H9 (cell line): ENCODE measurements at regions not wholly inside any gene's neighbourhood (a gene's known extent, or its start where the extent isn't known, plus 50 kb on each side); places are given as distances from the start of the nearest gene placed in this dataset.

Source experiments
- DNase-seq: peaks from one replicate; pipeline ENCODE4 v3.0.0-alpha.2; 2017
- H2AFZ ChIP-seq: one replicate; pipeline ENCODE4 v1.6.1; 2013; ENCODE audit warnings: mild to moderate bottlenecking, low read length, control low read depth, moderate library complexity
- H2AK5ac ChIP-seq: 2 replicates; pipeline ENCODE4 v1.6.1; 2013; ENCODE audit warnings: low read length, control low read depth, mixed read lengths; ENCODE audit not compliant: insufficient read length
- H2BK120ac ChIP-seq: one replicate; pipeline ENCODE4 v1.6.1; 2013; ENCODE audit warnings: low read depth, mild to moderate bottlenecking, low read length, control low read depth, inconsistent platforms; ENCODE audit not compliant: poor library complexity, severe bottlenecking
- H2BK12ac ChIP-seq: 2 replicates; pipeline ENCODE4 v1.6.1; 2013; ENCODE audit warnings: low read length, control low read depth, mixed read lengths, low read depth; ENCODE audit not compliant: insufficient read length
- H2BK15ac ChIP-seq: 2 replicates; pipeline ENCODE4 v1.6.1; 2013; ENCODE audit warnings: low read depth, low read length, control low read depth
- H2BK20ac ChIP-seq: one replicate; pipeline ENCODE4 v1.6.1; 2013; ENCODE audit warnings: low read depth, mild to moderate bottlenecking, low read length, control low read depth, inconsistent platforms; ENCODE audit not compliant: poor library complexity, severe bottlenecking
- H2BK5ac ChIP-seq: 2 replicates; pipeline ENCODE4 v1.6.1; 2013; ENCODE audit warnings: low read length, control low read depth, mixed read lengths; ENCODE audit not compliant: insufficient read length
- H3K14ac ChIP-seq: 2 replicates; pipeline ENCODE4 v1.6.1; 2013; ENCODE audit warnings: low read length, control low read depth; ENCODE audit not compliant: insufficient read depth
- H3K18ac ChIP-seq: 2 replicates; pipeline ENCODE4 v1.6.1; 2013; ENCODE audit warnings: low read depth, mild to moderate bottlenecking, mixed read lengths, low read length, control low read depth; ENCODE audit not compliant: insufficient read length
- H3K23ac ChIP-seq: 2 replicates; pipeline ENCODE4 v1.6.1; 2013; ENCODE audit warnings: low read length, control low read depth, mixed read lengths, low read depth; ENCODE audit not compliant: insufficient read length
- H3K23me2 ChIP-seq: 2 replicates; pipeline ENCODE4 v1.6.1; 2013; ENCODE audit warnings: low read depth, mild to moderate bottlenecking, mixed read lengths, low read length, control low read depth; ENCODE audit not compliant: insufficient read length, poor library complexity, severe bottlenecking
- H3K27ac ChIP-seq: 2 replicates; pipeline ENCODE4 v1.5.1; 2013; ENCODE audit warnings: low read length, control low read depth, mixed read lengths, low read depth; ENCODE audit not compliant: insufficient read length
- H3K27me3 ChIP-seq: 2 replicates; pipeline ENCODE4 v1.6.1; 2013; ENCODE audit warnings: low read length, control low read depth, inconsistent platforms; ENCODE audit not compliant: insufficient read depth
- H3K4ac ChIP-seq: 2 replicates; pipeline ENCODE4 v1.6.1; 2013; ENCODE audit warnings: low read depth, mild to moderate bottlenecking, control low read depth, inconsistent platforms, low read length, moderate library complexity
- H3K4me1 ChIP-seq: 2 replicates; pipeline ENCODE4 v1.6.1; 2013; ENCODE audit warnings: low read length, control low read depth, inconsistent platforms; ENCODE audit not compliant: insufficient read depth
- H3K4me2 ChIP-seq: 2 replicates; pipeline ENCODE4 v1.6.1; 2013; ENCODE audit warnings: low read length, control low read depth, mixed read lengths; ENCODE audit not compliant: insufficient read length, insufficient read depth
- H3K56ac ChIP-seq: 2 replicates; pipeline ENCODE4 v1.6.1; 2013; ENCODE audit warnings: low read depth, mild to moderate bottlenecking, mixed read lengths, low read length, control low read depth; ENCODE audit not compliant: insufficient read length
- H3K79me1 ChIP-seq: 2 replicates; pipeline ENCODE4 v1.6.1; 2013; ENCODE audit warnings: low read depth, mild to moderate bottlenecking, moderate library complexity, low read length, control low read depth, inconsistent platforms; ENCODE audit not compliant: insufficient read depth, poor library complexity, severe bottlenecking
- H3K79me2 ChIP-seq: 2 replicates; pipeline ENCODE4 v1.6.1; 2013; ENCODE audit warnings: low read length, control low read depth, inconsistent platforms; ENCODE audit not compliant: insufficient read depth
- H3K9ac ChIP-seq: 2 replicates; pipeline ENCODE4 v1.6.1; 2013; ENCODE audit warnings: low read length, control low read depth, mixed read lengths; ENCODE audit not compliant: insufficient read length; ENCODE audit errors: extremely low read depth
- H3K9me3 ChIP-seq: one replicate; pipeline ENCODE4 v1.6.1; 2013; ENCODE audit warnings: low read depth, low read length, inconsistent platforms; ENCODE audit not compliant: control insufficient read depth
- H3T11ph ChIP-seq: one replicate; pipeline ENCODE4 v1.6.1; 2013; ENCODE audit warnings: mild to moderate bottlenecking, low read length, control low read depth, inconsistent platforms
- H4K20me1 ChIP-seq: one replicate; pipeline ENCODE4 v1.6.1; 2013; ENCODE audit not compliant: control insufficient read depth, insufficient read length, insufficient read depth
- H4K5ac ChIP-seq: 2 replicates; pipeline ENCODE4 v1.6.1; 2013; ENCODE audit warnings: low read depth, mild to moderate bottlenecking, mixed read lengths, low read length, control low read depth; ENCODE audit not compliant: insufficient read length
- H4K8ac ChIP-seq: replicated peaks from 2 replicates; pipeline ENCODE4 v1.6.1; 2013; ENCODE audit warnings: low read length, control low read depth, mixed read lengths, low read depth; ENCODE audit not compliant: insufficient read length
- H4K91ac ChIP-seq: 2 replicates; pipeline ENCODE4 v1.6.1; 2013; ENCODE audit warnings: low read depth, mild to moderate bottlenecking, moderate library complexity, mixed read lengths, low read length, control low read depth; ENCODE audit not compliant: insufficient read length
- H3K27ac Mint-ChIP-seq, 3 experiments: 2 replicates in 2 of 3; 3 replicates in 1 of 3; pipeline ENCODE4 v1.8.0; 2020 to 2021; ENCODE audit warnings: mixed read lengths in 3 of 3, mild to moderate bottlenecking in 1 of 3, moderate library complexity in 1 of 3
- H3K27me3 Mint-ChIP-seq: 2 replicates; pipeline ENCODE4 v1.8.0; 2021; ENCODE audit warnings: low read depth, mild to moderate bottlenecking, moderate library complexity, mixed read lengths
- H3K36me3 Mint-ChIP-seq, 3 experiments: 2 replicates in 2 of 3; 3 replicates in 1 of 3; pipeline ENCODE4 v1.8.0; 2020 to 2021; ENCODE audit warnings: low read depth in 3 of 3, mixed read lengths in 3 of 3; ENCODE audit not compliant: insufficient read depth in 1 of 3
- H3K4me1 Mint-ChIP-seq, 2 experiments: 2 replicates each; pipeline ENCODE4 v1.8.0; 2020; ENCODE audit warnings: mixed read lengths in 2 of 2
- H3K4me3 Mint-ChIP-seq, 2 experiments: 2 replicates in 1 of 2; 3 replicates in 1 of 2; pipeline ENCODE4 v1.8.0; 2020 to 2021; ENCODE audit warnings: mild to moderate bottlenecking in 2 of 2, mixed read lengths in 2 of 2, moderate library complexity in 1 of 2
- H3K9me3 Mint-ChIP-seq, 2 experiments: 2 replicates in 1 of 2; 3 replicates in 1 of 2; pipeline ENCODE4 v1.8.0; 2020; ENCODE audit warnings: mild to moderate bottlenecking in 2 of 2, mixed read lengths in 2 of 2, moderate library complexity in 1 of 2
- CTCF ChIP-seq: fragments of 200-600 bp; sonication (generic); conservative IDR thresholded peaks from 3 replicates; pipeline ENCODE4 v1.8.0; 2021; ENCODE audit warnings: antibody characterized with exemption, mild to moderate bottlenecking
- WGBS: extraction: QIAGEN DNeasy Blood & Tissue Kit; methylation state at CpG from one replicate; pipeline ENCODE4 v1.1.7; 2013; ENCODE audit warnings: missing lambda C conversion rate, low lambda C conversion rate, mixed read lengths; ENCODE audit not compliant: insufficient read length; ENCODE audit errors: extremely low coverage; 5-methylcytosine and 5-hydroxymethylcytosine counted together

GRCh38 chr15:93646193-93646592, 557.2 kb upstream of the RGMA start:
- H2BK12ac ChIP-seq = no peak overlapping the region
- no peak for DNase-seq
- Mint-ChIP-seq H3K36me3 (no peaks in the 10 kb centered on the region), H3K27ac (no peak overlapping the region; a peak in 1 of 7 replicates), H3K4me3 (no peak overlapping the region), H3K27me3 (no peaks in the 10 kb centered on the region), H3K9me3 (no peaks in the 10 kb centered on the region), H3K4me1 (no peaks in the 10 kb centered on the region)
- no peak overlapping the region for H4K5ac ChIP-seq
- H3K4me2 ChIP-seq = no peak overlapping the region
- H4K20me1 ChIP-seq = no peaks in the 10 kb centered on the region
- H2AK5ac ChIP-seq = no peak overlapping the region
- H4K8ac ChIP-seq = no peak overlapping the region
- no peak overlapping the region for H4K91ac ChIP-seq
- H2BK20ac ChIP-seq = no peak overlapping the region
- H3K23ac ChIP-seq = no peak overlapping the region
- H3K23me2 ChIP-seq = no peaks in the 10 kb centered on the region
- TF ChIP-seq CTCF = no peak
- H3K79me2 ChIP-seq = no peaks in the 10 kb centered on the region
- H3K27me3 ChIP-seq = no peaks in the 10 kb centered on the region
- no peak overlapping the region for H3K18ac ChIP-seq
- H2AFZ ChIP-seq = no peak overlapping the region
- no peak overlapping the region for H2BK15ac ChIP-seq
- H3K79me1 ChIP-seq = no peaks in the 10 kb centered on the region
- H3K56ac ChIP-seq = no peak overlapping the region
- H3T11ph ChIP-seq = no peak overlapping the region
- no peak overlapping the region for H2BK120ac ChIP-seq
- no peak overlapping the region for H3K9ac ChIP-seq
- no peak overlapping the region for H3K14ac ChIP-seq
- H3K4ac ChIP-seq = no peak overlapping the region
- H3K27ac ChIP-seq = no peak overlapping the region
- no peaks in the 10 kb centered on the region for H3K9me3 ChIP-seq
- no CpG with 5 or more reads among the region's 2 CpGs for WGBS
- H2BK5ac ChIP-seq = no peak overlapping the region
- no peaks in the 10 kb centered on the region for H3K4me1 ChIP-seq
